K562 (cell line): ENCODE measurements at regions not wholly inside any gene's neighbourhood (a gene's known extent, or its start where the extent isn't known, plus 50 kb on each side); places are given as distances from the start of the nearest gene placed in this dataset.

Experiments
- ATAC-seq: fragments of 200-7000 bp; cut with Tn5 transposase; 3 replicates; pipeline ENCODE4 v1.9.1; 2020; ENCODE audit warnings: moderate library complexity
- BruUV-seq: library from RNA; stranded (reverse); fragments of 400-500 nt; replicated peaks from 2 replicates; lab custom pipeline; 2021; lab: Mats Ljungman, UMichigan
- CTCF ChIA-PET: fragments of 300-600 bp; formaldehyde crosslinking; extraction: SDS; loops from one replicate; lab custom pipeline; 2021; ENCODE audit warnings: low intra/inter-chr PET ratio; lab: Yijun Ruan, JAX
- POLR2A ChIA-PET: fragments of 300-600, 350-650 bp; sonication (Branson Sonifier 250); formaldehyde crosslinking; extraction: SDS; loops from one replicate; lab custom pipeline; 2021; ENCODE audit warnings: antibody characterized with exemption, inconsistent platforms; lab: Yijun Ruan, JAX
- DNase-seq, 4 experiments: peaks; one replicate each; pipeline versions ENCODE4 v3.0.0 to v3.0.0-alpha.2; 2011 to 2018; ENCODE audit warnings: low spot score in 3 of 4, mixed read lengths in 3 of 4; ENCODE audit errors: extremely low read depth in 1 of 4
- FAIRE-seq: peaks from 2 replicates; lab custom pipeline; 2011; peaks lifted over from hg19 to GRCh38; lab: Jason Lieb, UNC
- H2AFZ ChIP-seq: 2 replicates; pipeline ENCODE4 v1.6.0; 2011; ENCODE audit warnings: low read depth, low read length, control low read depth, inconsistent platforms
- H3K27ac ChIP-seq: fragments of 200-600 bp; 3 replicates; pipeline ENCODE4 v1.8.0; 2011; ENCODE audit warnings: low read depth, mild to moderate bottlenecking, control low read depth, inconsistent platforms, low read length, moderate library complexity, mixed read lengths; ENCODE audit errors: extremely low read depth
- H3K27me3 ChIP-seq, 2 experiments: fragments of 300-600 bp in 1 of 2; 2 replicates in 1 of 2; 3 replicates in 1 of 2; pipeline versions ENCODE4 v1.6.0 to v1.8.0; 2011; ENCODE audit warnings: inconsistent platforms in 2 of 2, low read length in 2 of 2, mild to moderate bottlenecking in 1 of 2, mixed read lengths in 1 of 2, moderate library complexity in 1 of 2; ENCODE audit not compliant: control insufficient read depth in 2 of 2, insufficient read depth in 2 of 2
- H3K36me3 ChIP-seq: fragments of 300-600 bp; 3 replicates; pipeline ENCODE4 v1.8.0; 2011; ENCODE audit warnings: mild to moderate bottlenecking, low read length, inconsistent platforms; ENCODE audit not compliant: control insufficient read depth, insufficient read depth
- H3K4me1 ChIP-seq, 2 experiments: fragments of 200-600 bp in 1 of 2; replicated peaks in 1 of 2; 2 replicates in 1 of 2; 3 replicates in 1 of 2; pipeline versions ENCODE4 v1.5.1 to v1.8.0; 2011; ENCODE audit warnings: inconsistent platforms in 2 of 2, low read length in 2 of 2, mild to moderate bottlenecking in 1 of 2, mixed read lengths in 1 of 2, moderate library complexity in 1 of 2; ENCODE audit not compliant: control insufficient read depth in 2 of 2, insufficient read depth in 2 of 2
- H3K4me2 ChIP-seq: 2 replicates; pipeline ENCODE4 v1.6.1; 2011; ENCODE audit warnings: low read length, control low read depth, inconsistent platforms, mixed read lengths; ENCODE audit not compliant: insufficient read depth
- H3K4me3 ChIP-seq: fragments of 200-600 bp; sonication (generic), shearing (Covaris generic); 2 replicates; pipeline ENCODE4 v1.5.1; 2016; ENCODE audit warnings: control low read depth, inconsistent platforms
- H3K79me2 ChIP-seq: fragments of 200-600 bp; 3 replicates; pipeline ENCODE4 v1.8.0; 2011; ENCODE audit warnings: low read length, inconsistent platforms; ENCODE audit not compliant: control insufficient read depth, insufficient read depth
- H3K9ac ChIP-seq, 2 experiments: 2 replicates each; pipeline versions ENCODE4 v1.6.0 to v1.6.1; 2011; ENCODE audit warnings: low read depth in 2 of 2, low read length in 2 of 2, control low read depth in 1 of 2, inconsistent platforms in 1 of 2, mild to moderate bottlenecking in 1 of 2, mixed read lengths in 1 of 2; ENCODE audit not compliant: insufficient read depth in 1 of 2
- H3K9me1 ChIP-seq: one replicate; pipeline ENCODE4 v1.6.0; 2011; ENCODE audit warnings: inconsistent platforms, mild to moderate bottlenecking, low read length, moderate library complexity; ENCODE audit not compliant: control insufficient read depth, insufficient read depth
- H3K9me3 ChIP-seq: replicated peaks from 2 replicates; pipeline ENCODE4 v1.5.1; 2011; ENCODE audit warnings: low read depth, low read length, inconsistent platforms; ENCODE audit not compliant: control insufficient read depth, insufficient read depth
- H4K20me1 ChIP-seq: replicated peaks from 2 replicates; pipeline ENCODE4 v1.6.1; 2011; ENCODE audit warnings: low read length, inconsistent platforms, mixed read lengths; ENCODE audit not compliant: control insufficient read depth, insufficient read depth
- BHLHE40 ChIP-seq: IDR thresholded peaks from 2 replicates; pipeline ENCODE4 v1.6.1; 2011; ENCODE audit warnings: low read length, improper control_type of control experiment
- DMBX1 ChIP-seq: fragments of 250-450 bp; sonication (Bioruptor Pico); IDR thresholded peaks from 2 replicates; pipeline ENCODE4 v1.8.0; 2022; ENCODE audit warnings: inconsistent platforms, mild to moderate bottlenecking, moderate library complexity, borderline replicate concordance
- EHMT2 ChIP-seq: fragments of 450-650 bp; IDR thresholded peaks from 2 replicates; pipeline ENCODE4 v1.6.1; 2018; ENCODE audit warnings: antibody characterized with exemption
- ELF4 ChIP-seq: fragments of 450-650 bp; formaldehyde crosslinking; IDR thresholded peaks from 2 replicates; pipeline ENCODE4 v1.4.0; 2022; ENCODE audit warnings: missing genetic modification characterization
- HDAC1 ChIP-seq, 2 experiments: fragments of 450-650 bp; IDR thresholded peaks; 2 replicates each; pipeline ENCODE4 v1.6.1; 2016 to 2017; ENCODE audit warnings: inconsistent platforms in 1 of 2, mild to moderate bottlenecking in 1 of 2, moderate library complexity in 1 of 2
- JUN ChIP-seq, 2 experiments: sonication (generic) in 1 of 2; formaldehyde crosslinking in 1 of 2; IDR thresholded peaks; 2 replicates each; pipeline versions ENCODE4 v1.6.1 to v1.8.0; 2012 to 2022; ENCODE audit warnings: borderline replicate concordance in 2 of 2, mild to moderate bottlenecking in 2 of 2, improper control_type of control experiment in 1 of 2, low read depth in 1 of 2, low read length in 1 of 2, missing genetic modification reagents in 1 of 2
- SMAD4 ChIP-seq: fragments of 250-450 bp; sonication (Bioruptor Pico); conservative IDR thresholded peaks from 2 replicates; pipeline ENCODE4 v1.8.0; 2021; ENCODE audit warnings: inconsistent platforms, mild to moderate bottlenecking, moderate library complexity
- THAP12 ChIP-seq: fragments of 250-450 bp; sonication (Bioruptor Pico); IDR thresholded peaks from 2 replicates; pipeline ENCODE4 v1.9.0; 2021; ENCODE audit warnings: mild to moderate bottlenecking, inconsistent platforms
- ZNF212 ChIP-seq: fragments of 450-650 bp; formaldehyde crosslinking; IDR thresholded peaks from 2 replicates; pipeline ENCODE4 v1.4.0; 2020; ENCODE audit warnings: mild to moderate bottlenecking
- WGBS: fragments of 100-300 bp; shearing (Covaris generic); methylation state at CpG from one replicate; pipeline ENCODE4 v1.1.6; 2016; ENCODE audit warnings: low coverage, mixed read lengths; ENCODE audit not compliant: insufficient coverage; ENCODE audit errors: missing lambda C conversion rate; 5-methylcytosine and 5-hydroxymethylcytosine counted together
- in situ Hi-C: fragments of 300-500 bp; cut with MboI; formaldehyde crosslinking; loops from 4 replicates; pipeline ENCODE4 v1.15.0; 2018; ENCODE audit warnings: inconsistent platforms, mixed read lengths
- intact Hi-C: fragments of 100-400 bp; cut with micrococcal nuclease; formaldehyde crosslinking; loops from 2 replicates; pipeline ENCODE4 v1.14.2; 2022

GRCh38 chr2:368386-368785 lies 80.5 kb upstream of the ALKAL2 start:
- Histone ChIP-seq H3K27me3 (peaks cover 9 to 43% of the 10 kb centered on the region in 2 experiments; a peak in 3 of 5 replicates), H3K9ac (no peak overlapping the region), H3K79me2 (no peaks in the 10 kb centered on the region), H3K4me1 (no peaks in the 10 kb centered on the region), H2AFZ (no peak overlapping the region), H3K27ac (no peak overlapping the region), H3K36me3 (no peaks in the 10 kb centered on the region), H3K4me3 (no peak overlapping the region), H4K20me1 (no peaks in the 10 kb centered on the region), H3K9me1 (no peaks in the 10 kb centered on the region), H3K9me3 (no peaks in the 10 kb centered on the region), H3K4me2 (no peak overlapping the region)
- DNase-seq (no peak), FAIRE-seq (no peak), ATAC-seq (no peak)
- ChIA-PET POLR2A (no interaction called here), CTCF (no interaction called here)
- in situ Hi-C loops = no loop called here
- TF ChIP-seq ELF4 (CRISPR knock-in tag) (no peak), THAP12 (CRISPR knock-in tag) (no peak)
- no TSS peak for BruUV-seq
- 0% methylated on average over 5 of the region's 5 CpGs for WGBS
- intact Hi-C loops = no loop called here

- POLR2A ChIA-PET = no interaction called here
These were observed 79.4 kb upstream of the ALKAL2 start for GRCh38 chr2:367246-367645.

More at GRCh38 chr2:367246-367645, 79.4 kb upstream of the ALKAL2 start:
- TF ChIP-seq JUN (IDR thresholded peaks at IDR 0.05; ENCODE audit: borderline replicate concordance, low read depth, low read length) (no peak), JUN (CRISPR knock-in tag; IDR thresholded peaks at IDR 0.05; ENCODE audit: borderline replicate concordance) (no peak), BHLHE40 (no peak), EHMT2 (no peak), ZNF212 (CRISPR knock-in tag) (no peak), HDAC1 (IDR thresholded peaks at IDR 0.05) (no peak), DMBX1 (CRISPR knock-in tag) (no peak), SMAD4 (CRISPR knock-in tag) (no peak)
- TF ChIP-seq, all 486 proteins: peak for 0
- H3K4me3 ChIP-seq = no peak overlapping the region
- H3K4me1 ChIP-seq = no peaks in the 10 kb centered on the region
- no peak overlapping the region for H3K9ac ChIP-seq
- no peaks in the 10 kb centered on the region for H3K9me1 ChIP-seq
- H3K79me2 ChIP-seq = no peaks in the 10 kb centered on the region
- no peaks in the 10 kb centered on the region for H4K20me1 ChIP-seq
- no peaks in the 10 kb centered on the region for H3K36me3 ChIP-seq
- CTCF ChIA-PET = no interaction called here
- no peak overlapping the region for H2AFZ ChIP-seq
- intact Hi-C loops (no loop called here), in situ Hi-C loops (no loop called here)
- DNase-seq (no peak), FAIRE-seq (no peak), ATAC-seq (no peak)
- no TSS peak for BruUV-seq
- no peaks in the 10 kb centered on the region for H3K9me3 ChIP-seq
- H3K27me3 ChIP-seq = peaks cover 14 to 43% of the 10 kb centered on the region in 2 experiments; a peak in 3 of 5 replicates
- no peak overlapping the region for H3K4me2 ChIP-seq
- no peak overlapping the region for H3K27ac ChIP-seq
- WGBS = 1% methylated on average over 6 of the region's 6 CpGs
